ENCODE measurements at regions not wholly inside any gene's neighbourhood (a gene's known extent, or its start where the extent isn't known, plus 50 kb on each side); places are given as distances from the start of the nearest gene placed in this dataset.

DNA sequence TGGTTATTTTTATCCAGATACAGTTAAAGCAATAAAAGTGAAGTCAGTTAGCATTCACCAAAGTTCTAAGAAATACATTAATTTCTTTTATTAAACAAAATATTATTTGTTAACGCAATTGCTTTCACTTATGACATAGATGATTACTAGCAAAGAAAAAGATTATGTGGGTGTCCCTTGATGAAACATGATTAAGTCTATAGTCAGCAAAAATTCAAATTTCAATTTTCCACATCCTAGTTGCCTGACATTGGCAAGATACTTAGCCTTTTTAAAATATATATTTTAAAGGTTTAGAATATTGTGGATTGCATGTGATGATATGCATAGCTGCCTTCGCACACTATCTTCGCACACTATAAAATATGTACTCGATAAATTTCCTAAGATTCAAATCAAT, 1780.5 kb upstream of the MIR17HG start:
- CTCF ChIA-PET (ENCODE audit: low intra/inter-chr PET ratio) = no interaction called here
- no peaks in the 10 kb centered on the region for H4K20me1 ChIP-seq (replicated peaks; ENCODE audit: control insufficient read depth, insufficient read depth, low read length)

DNA sequence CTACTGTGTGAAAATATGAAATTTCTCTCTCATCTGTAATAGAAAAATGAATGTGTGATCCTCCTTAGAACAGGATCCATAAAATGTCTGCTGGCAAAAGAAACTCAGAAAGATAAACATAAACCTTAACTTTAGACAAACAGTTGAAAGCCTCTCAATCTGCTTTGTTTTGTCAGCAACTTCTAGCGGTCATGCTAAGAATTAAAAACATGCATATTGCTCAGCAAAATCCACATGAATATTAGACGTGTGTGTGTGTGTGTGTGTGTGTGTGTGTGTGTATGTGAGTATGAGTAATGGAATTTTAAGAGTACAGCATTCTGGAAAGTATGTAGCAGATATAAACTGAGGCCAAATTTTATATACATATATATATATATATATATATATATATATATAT, 1779.2 kb upstream of the MIR17HG start:
- CTCF ChIA-PET (ENCODE audit: low intra/inter-chr PET ratio) = no interaction called here
- H2AFZ ChIP-seq (ENCODE audit: low read depth, low read length) = no peak overlapping the region
- TF ChIP-seq HLTF (IDR thresholded peaks at IDR 0.05) = no peak
- no peak for TF ChIP-seq ZNF174 (CRISPR knock-in tag; IDR thresholded peaks at IDR 0.05)
- no peak for TF ChIP-seq SETDB1 (IDR thresholded peaks at IDR 0.05; ENCODE audit: low read length)
- no peak for TF ChIP-seq NEUROD1 (IDR thresholded peaks at IDR 0.05; ENCODE audit: borderline replicate concordance, low read depth, low read length, partially characterized antibody)
- no peak for TF ChIP-seq HMG20A (CRISPR knock-in tag; conservative IDR thresholded peaks at IDR 0.05)
- TF ChIP-seq ZNF224 (CRISPR knock-in tag; IDR thresholded peaks at IDR 0.05) = no peak
- TF ChIP-seq, protein P1, sequence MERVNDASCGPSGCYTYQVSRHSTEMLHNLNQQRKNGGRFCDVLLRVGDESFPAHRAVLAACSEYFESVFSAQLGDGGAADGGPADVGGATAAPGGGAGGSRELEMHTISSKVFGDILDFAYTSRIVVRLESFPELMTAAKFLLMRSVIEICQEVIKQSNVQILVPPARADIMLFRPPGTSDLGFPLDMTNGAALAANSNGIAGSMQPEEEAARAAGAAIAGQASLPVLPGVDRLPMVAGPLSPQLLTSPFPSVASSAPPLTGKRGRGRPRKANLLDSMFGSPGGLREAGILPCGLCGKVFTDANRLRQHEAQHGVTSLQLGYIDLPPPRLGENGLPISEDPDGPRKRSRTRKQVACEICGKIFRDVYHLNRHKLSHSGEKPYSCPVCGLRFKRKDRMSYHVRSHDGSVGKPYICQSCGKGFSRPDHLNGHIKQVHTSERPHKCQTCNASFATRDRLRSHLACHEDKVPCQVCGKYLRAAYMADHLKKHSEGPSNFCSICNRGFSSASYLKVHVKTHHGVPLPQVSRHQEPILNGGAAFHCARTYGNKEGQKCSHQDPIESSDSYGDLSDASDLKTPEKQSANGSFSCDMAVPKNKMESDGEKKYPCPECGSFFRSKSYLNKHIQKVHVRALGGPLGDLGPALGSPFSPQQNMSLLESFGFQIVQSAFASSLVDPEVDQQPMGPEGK (CRISPR knock-in tag; IDR thresholded peaks at IDR 0.05; ENCODE audit: borderline replicate concordance) = no peak
- TF ChIP-seq, protein P2, sequence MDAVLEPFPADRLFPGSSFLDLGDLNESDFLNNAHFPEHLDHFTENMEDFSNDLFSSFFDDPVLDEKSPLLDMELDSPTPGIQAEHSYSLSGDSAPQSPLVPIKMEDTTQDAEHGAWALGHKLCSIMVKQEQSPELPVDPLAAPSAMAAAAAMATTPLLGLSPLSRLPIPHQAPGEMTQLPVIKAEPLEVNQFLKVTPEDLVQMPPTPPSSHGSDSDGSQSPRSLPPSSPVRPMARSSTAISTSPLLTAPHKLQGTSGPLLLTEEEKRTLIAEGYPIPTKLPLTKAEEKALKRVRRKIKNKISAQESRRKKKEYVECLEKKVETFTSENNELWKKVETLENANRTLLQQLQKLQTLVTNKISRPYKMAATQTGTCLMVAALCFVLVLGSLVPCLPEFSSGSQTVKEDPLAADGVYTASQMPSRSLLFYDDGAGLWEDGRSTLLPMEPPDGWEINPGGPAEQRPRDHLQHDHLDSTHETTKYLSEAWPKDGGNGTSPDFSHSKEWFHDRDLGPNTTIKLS (IDR thresholded peaks at IDR 0.05; ENCODE audit: borderline replicate concordance, low read depth) = no peak
- no peak for TF ChIP-seq RCOR1 (IDR thresholded peaks at IDR 0.05; ENCODE audit: borderline replicate concordance in 1 of 2, low read depth in 2 of 2, low read length in 2 of 2)

More for the DNA sequence above, 1780.5 kb upstream of the MIR17HG start:
- no TSS peak for BruUV-seq (replicated peaks)
- TF ChIP-seq RFX7 (CRISPR knock-in tag; IDR thresholded peaks at IDR 0.05) = no peak
- TF ChIP-seq ZNF699 (CRISPR knock-in tag; IDR thresholded peaks at IDR 0.05; ENCODE audit: insufficient replicate concordance) = no peak
- TF ChIP-seq FIP1L1 (IDR thresholded peaks at IDR 0.05; ENCODE audit: low read depth, low read length, poor library complexity, severe bottlenecking) = no peak
- no peak for TF ChIP-seq POLR2H (tag; IDR thresholded peaks at IDR 0.05; ENCODE audit: low read depth)
- TF ChIP-seq ZNF316 (IDR thresholded peaks at IDR 0.05) = peak; percentile 15; the same call in 1 of the 2 replicates
- intact Hi-C loops (cut with micrococcal nuclease) = no loop called here
- Histone ChIP-seq H3K4me2 (ENCODE audit: insufficient read depth, low read length) (no peak overlapping the region), H3K4me3 (no peak overlapping the region), H3K9me3 (replicated peaks; ENCODE audit: control insufficient read depth, insufficient read depth, low read depth, low read length) (no peaks in the 10 kb centered on the region), H3K9me1 (ENCODE audit: control insufficient read depth, insufficient read depth, low read length) (no peaks in the 10 kb centered on the region), H3K79me2 (ENCODE audit: control insufficient read depth, insufficient read depth, low read length) (no peaks in the 10 kb centered on the region), H3K9ac (ENCODE audit: insufficient read depth in 1 of 2, low read depth in 2 of 2, low read length in 2 of 2) (no peak overlapping the region), H2AFZ (ENCODE audit: low read depth, low read length) (no peak overlapping the region), H3K4me1 (replicated peaks in 1 of 2; ENCODE audit: control insufficient read depth in 2 of 2, insufficient read depth in 2 of 2, low read length in 2 of 2) (no peaks in the 10 kb centered on the region), H3K36me3 (ENCODE audit: control insufficient read depth, insufficient read depth, low read length) (no peaks in the 10 kb centered on the region), H3K27me3 (ENCODE audit: control insufficient read depth in 2 of 2, insufficient read depth in 2 of 2, low read length in 2 of 2) (no peaks in the 10 kb centered on the region), H3K27ac (ENCODE audit: extremely low read depth, low read depth, low read length) (no peak overlapping the region)
- FAIRE-seq (no peak), DNase-seq (ENCODE audit: extremely low read depth in 1 of 4, low spot score in 3 of 4) (no peak), ATAC-seq (no peak)
- in situ Hi-C loops (cut with MboI) = no loop called here
- 14% methylated on average over 4 of the region's 4 CpGs for WGBS (ENCODE audit: insufficient coverage, low coverage, missing lambda C conversion rate)
- POLR2A ChIA-PET = no interaction called here

More for the DNA sequence above, 1779.2 kb upstream of the MIR17HG start:
- POLR2A ChIA-PET = no interaction called here
- no peaks in the 10 kb centered on the region for H3K4me1 ChIP-seq (replicated peaks in 1 of 2; ENCODE audit: control insufficient read depth in 2 of 2, insufficient read depth in 2 of 2, low read length in 2 of 2)
- no peak overlapping the region for H3K4me2 ChIP-seq (ENCODE audit: insufficient read depth, low read length)
- FAIRE-seq (no peak), DNase-seq (ENCODE audit: extremely low read depth in 1 of 4, low spot score in 3 of 4) (no peak), ATAC-seq (no peak)
- no peaks in the 10 kb centered on the region for H3K9me3 ChIP-seq (replicated peaks; ENCODE audit: control insufficient read depth, insufficient read depth, low read depth, low read length)
- H3K79me2 ChIP-seq (ENCODE audit: control insufficient read depth, insufficient read depth, low read length) = no peaks in the 10 kb centered on the region
- H3K27me3 ChIP-seq (ENCODE audit: control insufficient read depth in 2 of 2, insufficient read depth in 2 of 2, low read length in 2 of 2) = no peaks in the 10 kb centered on the region
- WGBS (ENCODE audit: insufficient coverage, low coverage, missing lambda C conversion rate) = 0% methylated on average over 2 of the region's 2 CpGs
- H3K9me1 ChIP-seq (ENCODE audit: control insufficient read depth, insufficient read depth, low read length) = no peaks in the 10 kb centered on the region
- intact Hi-C loops (cut with micrococcal nuclease) = no loop called here
- no peaks in the 10 kb centered on the region for H3K36me3 ChIP-seq (ENCODE audit: control insufficient read depth, insufficient read depth, low read length)
- in situ Hi-C loops (cut with MboI) = no loop called here
- H3K4me3 ChIP-seq = no peak overlapping the region
- H3K27ac ChIP-seq (ENCODE audit: extremely low read depth, low read depth, low read length) = no peak overlapping the region
- H4K20me1 ChIP-seq (replicated peaks; ENCODE audit: control insufficient read depth, insufficient read depth, low read length) = no peaks in the 10 kb centered on the region
- no peak overlapping the region for H3K9ac ChIP-seq (ENCODE audit: insufficient read depth in 1 of 2, low read depth in 2 of 2, low read length in 2 of 2)
- BruUV-seq (replicated peaks) = no TSS peak

All from K562 (cell line).